NCI-H128 (cell line): ENCODE measurements at regions not wholly inside any gene's neighbourhood (a gene's known extent, or its start where the extent isn't known, plus 50 kb on each side); places are given as distances from the start of the nearest gene placed in this dataset.

Experiments
- DNase-seq: peaks from one replicate; lab custom pipeline; 2025; ENCODE audit not compliant: unreplicated experiment; lab: John Stamatoyannopoulos, UW

GRCh38 chr3:107943786-107944523, 146.9 kb downstream of the CD47 start:
- DNase-seq, result no peak

DNA sequence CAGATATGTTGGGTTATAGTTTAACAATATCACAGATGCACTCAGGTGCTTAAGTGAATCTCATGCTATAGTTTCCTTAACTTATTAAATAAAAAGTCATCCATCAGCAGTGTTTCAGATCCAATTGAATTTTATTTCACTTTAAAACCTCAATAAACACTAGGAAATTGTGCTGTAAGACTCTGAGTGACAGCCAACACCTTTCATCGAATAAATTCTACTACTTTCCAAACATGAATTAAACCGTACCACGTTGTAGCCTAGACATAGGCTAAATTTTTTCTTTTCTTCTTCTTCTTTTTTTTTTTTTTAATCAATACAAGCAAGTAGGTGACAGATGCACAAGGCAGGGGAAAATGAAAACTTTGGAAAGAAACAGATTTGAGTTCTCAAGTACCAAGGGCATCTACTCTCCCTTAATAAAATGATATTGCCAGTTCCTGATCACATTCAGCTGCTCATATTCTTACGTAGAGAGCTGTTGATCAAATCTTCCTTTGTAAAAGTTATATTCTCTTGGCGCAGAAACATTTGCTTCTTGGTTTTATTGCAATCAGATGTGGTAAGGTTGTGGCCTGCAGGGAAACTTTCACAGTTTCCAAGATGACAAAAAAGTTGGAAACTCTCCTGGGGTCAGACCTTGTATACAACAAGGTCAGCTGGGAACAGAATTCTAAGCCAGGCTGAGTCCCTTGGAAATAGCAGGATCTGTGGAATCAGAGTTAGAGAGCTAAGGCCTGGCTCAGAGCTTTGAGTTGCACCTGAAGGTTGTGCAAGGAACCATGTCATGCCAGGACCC, 147.7 kb downstream of the CD47 start:
- DNase-seq, result no peak

GRCh38 chr3:107942244-107942643, 148.6 kb downstream of the CD47 start:
- DNase-seq, result no peak

GRCh38 chr3:107939691-107940442, 151.0 kb downstream of the CD47 start:
- DNase-seq, result no peak

DNA sequence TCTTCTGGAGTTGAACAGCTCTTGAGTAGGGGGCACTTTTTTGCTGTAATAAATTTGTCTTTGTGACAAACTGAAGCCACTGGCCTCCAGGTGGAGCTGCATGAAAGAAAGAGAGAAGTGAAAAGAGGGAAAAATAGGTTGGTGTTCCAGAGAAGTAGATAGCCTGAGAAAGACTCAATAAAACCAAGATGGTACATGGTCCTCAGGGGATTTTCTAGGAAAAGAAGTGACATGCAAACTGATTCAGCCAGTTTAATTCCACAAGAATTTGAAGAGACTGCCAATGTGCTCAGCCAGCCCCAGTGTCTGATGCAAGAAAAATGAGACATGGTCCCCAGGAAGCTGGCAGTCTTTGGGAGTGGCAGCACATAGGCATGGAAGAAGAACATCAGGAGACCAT, 152.7 kb downstream of the CD47 start:
- no peak for DNase-seq

DNA sequence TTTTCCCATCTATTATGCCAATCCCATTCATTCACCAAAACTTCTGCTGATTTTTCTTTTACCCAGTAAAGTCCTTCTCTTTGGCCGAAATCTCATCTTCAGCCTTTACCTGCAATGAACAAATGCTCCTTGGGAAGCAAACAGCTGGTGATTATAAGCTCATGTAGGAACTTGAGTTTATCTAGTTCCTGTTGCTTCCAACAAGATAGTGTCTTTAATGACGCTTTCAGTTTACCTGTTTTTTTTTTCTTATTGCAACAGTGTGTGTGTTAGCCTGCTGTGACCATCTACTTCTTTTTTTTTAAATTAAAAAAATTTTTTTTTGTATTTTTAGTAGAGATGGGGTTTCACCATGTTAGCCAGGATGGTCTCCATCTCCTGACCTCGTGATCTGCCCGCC, 156.0 kb downstream of the CD47 start:
- DNase-seq, result no peak

DNA sequence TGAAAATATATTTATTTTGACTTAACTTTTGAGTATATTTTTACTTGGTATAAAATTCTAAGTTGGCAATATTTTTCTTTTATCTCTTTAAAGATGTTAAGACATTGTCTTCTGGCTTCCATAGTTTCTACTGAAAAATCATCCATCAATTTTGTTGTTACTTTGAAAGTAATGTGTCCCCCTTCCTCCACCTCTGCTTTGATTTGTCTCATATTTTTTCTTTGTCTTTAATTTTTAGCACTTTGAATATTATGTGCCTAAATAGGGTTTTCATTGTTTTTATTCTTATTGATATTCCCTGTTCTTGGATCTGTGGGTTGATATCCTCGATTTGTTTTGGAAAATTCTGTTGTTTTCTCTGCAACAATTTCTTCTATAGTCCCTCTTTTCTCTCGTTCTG, 157.4 kb downstream of the CD47 start:
- DNase-seq, result no peak

GRCh38 chr3:107931326-107931725, 159.5 kb downstream of the CD47 start:
- no peak for DNase-seq

DNA sequence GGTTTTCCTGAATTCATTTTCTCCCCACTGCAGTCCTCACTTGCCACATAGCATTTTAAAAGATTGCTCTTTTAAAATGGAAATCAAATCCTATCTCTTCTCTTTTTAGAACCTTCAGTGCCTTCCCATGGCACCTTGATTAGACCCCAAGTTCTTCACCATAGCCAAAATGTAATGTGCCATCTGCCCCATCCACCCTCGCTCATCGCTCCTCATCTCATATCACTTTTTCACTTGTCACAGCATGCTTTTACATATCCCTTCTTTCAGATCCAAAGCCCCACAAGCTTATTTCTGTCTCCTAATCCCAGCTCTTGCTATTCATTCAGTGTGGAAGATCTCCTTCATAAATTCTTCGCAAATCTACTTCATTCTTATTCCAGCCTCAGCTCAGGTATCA, 161.7 kb downstream of the CD47 start:
- DNase-seq, result no peak

GRCh38 chr3:107928084-107928445, 162.8 kb downstream of the CD47 start:
- no peak for DNase-seq

DNA sequence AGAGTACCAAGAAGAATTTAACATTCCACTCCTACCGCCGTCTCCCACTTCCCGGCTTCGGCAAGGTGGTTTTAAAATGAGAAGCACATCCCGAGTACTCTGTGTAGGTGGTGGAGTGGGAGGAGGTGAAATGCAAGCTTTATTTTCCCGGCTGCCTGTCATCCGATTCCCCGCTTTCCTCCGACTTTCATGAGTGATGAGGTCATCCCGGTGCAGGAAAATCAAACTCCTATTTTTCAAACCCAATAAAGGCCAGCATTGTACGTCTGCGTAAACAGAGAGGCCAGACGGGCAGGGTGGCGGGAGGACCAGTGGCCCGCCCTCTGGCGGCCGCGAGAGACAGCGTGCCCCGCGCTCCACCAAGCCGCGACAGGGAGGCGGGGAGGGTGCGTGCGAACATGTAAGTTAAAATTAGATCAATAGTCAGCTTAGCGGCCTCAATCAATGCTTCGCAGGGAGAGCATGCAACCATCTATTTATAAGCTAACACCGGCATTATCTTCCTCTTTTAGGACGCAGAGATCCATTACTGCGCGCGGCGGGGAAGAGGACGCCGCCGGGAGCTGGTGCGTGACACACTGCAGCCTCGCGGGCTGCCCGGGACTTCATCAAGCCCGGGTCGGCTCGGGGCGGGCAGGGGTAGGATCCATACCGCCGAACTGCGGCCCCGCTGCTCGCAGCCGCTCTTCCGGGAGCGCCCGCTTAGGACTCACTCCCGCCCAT, 163.3 kb downstream of the CD47 start:
- peak; percentile 58 for DNase-seq

DNA sequence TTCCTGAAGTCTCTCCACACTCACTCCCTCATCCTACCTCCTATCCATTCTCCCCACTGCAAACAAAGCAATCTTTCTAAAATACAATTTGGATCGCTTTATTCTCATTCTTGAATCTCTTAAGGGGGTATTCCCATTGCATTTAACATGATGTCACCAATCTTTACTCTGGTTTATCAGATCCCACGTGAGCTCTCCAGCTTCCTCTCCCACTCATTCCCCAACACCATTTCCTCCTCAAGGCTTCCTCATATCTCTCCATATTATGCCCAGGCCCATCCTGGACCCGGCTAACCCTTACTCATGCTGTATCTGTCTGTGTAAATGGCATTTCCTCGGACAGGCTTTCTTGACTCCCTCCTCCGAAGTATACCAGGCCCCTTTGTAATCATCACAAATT, 165.0 kb downstream of the CD47 start:
- no peak for DNase-seq

DNA sequence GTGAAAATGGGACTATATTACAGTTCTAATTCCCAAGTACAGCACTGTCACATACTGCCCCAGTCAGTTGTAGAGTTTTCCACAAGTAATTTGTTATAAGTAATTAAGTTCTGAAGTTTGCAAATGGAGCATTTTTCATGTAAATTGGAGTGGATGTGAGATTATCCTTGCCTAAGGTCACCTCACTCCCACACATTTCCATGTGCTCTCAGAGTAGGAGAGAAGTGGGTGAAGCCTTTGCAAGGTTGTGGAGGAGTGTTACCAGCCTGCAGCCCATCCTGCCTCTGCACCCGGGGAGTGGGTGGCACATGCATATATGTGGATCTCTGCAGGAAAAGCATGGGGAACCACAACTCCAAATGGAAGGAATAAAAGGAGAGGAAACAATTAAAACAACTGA, 169.8 kb downstream of the CD47 start:
- no peak for DNase-seq

DNA sequence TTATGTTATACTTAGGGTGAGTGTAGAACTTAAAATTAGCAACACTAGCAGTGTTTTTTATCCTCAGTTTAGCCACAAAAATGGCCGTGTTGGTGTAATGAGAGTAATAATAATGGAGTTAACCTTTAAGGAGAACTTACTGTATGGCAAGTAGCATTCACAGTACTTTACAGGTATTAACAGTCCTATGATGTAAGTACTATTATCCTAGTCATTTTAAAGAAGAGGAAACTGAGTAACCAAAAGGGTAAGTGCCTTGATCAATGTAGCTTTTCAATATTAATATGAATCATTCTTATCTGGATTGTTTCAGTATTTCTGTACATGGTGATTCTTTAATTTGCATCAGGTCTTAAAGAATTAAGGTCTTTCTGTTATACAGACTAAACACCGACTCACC, 170.3 kb downstream of the CD47 start:
- DNase-seq, result no peak

DNA sequence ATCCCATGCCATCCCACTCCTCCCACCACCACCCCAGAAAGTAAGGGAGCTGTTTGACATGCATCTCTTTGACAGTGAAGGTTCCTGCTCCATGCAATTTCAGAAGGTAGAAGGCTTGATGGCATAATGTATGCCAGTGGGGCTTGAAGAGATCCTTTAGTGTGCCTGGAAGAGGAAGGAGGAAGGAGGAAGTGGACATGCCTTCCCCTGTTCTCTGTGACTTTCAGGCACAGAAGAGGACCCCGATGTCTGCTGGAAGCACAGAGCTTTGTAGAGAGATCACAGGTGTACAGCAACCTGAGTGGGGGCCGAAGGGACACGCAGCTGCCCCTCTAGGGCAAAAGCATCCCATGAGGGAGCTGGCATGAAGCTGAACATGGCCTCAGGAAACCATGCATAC, 171.6 kb downstream of the CD47 start:
- no peak for DNase-seq

GRCh38 chr3:107916171-107916570, 174.7 kb downstream of the CD47 start:
- DNase-seq, result no peak

DNA sequence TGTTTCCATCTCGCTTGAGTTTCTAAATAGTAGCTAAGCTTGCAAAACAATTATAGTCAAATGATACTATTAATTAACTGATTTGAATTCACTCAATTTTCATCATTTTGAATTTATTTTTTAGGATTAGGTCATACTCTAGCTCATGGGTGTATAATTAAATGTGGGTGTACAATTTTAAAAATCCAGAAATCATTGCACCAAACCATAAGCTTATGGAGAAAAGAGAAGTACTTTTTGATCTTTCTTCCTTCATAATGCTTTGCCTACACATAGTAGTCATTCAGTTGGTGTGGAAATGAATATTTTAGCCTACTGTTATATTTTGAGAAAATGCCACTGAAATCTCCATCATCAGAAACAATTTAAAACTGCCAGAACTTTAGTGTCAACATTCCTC, 175.1 kb downstream of the CD47 start:
- DNase-seq, result no peak

GRCh38 chr3:107913701-107914100, 177.1 kb downstream of the CD47 start:
- no peak for DNase-seq

DNA sequence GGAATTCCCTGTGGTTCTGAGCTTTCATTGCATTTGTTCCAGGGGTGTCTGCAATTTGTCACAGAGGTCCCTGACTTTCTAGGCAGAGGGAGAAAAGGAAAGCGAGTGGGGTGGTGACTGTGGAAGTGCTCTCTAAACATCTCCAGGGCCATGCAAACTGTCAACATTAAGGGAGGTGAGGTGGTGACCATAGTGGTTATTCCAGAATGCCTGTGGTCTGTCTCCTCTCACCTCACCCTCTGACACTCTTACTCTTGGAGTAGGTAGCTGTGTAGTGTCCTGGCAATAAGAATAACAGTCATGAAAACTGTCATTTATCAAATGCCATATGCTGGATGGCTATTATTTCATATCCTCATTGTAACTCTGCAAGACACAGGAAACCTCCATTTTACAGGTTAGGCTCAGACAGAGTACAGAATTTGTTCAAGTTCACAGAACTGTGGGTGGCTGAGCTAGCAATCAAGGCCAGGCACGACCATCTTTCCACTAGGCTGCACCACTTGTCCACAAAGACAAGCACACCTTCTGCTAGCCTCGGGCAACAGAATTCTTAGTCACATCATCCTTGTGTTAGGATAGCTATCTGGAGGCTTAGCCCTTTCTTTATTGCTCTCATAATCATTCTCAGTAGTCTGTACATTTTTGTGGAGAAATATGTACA, 179.4 kb downstream of the CD47 start:
- no peak for DNase-seq

GRCh38 chr3:107910713-107911259, 180.0 kb downstream of the CD47 start:
- DNase-seq, result no peak
